ENCODE measurements at regions not wholly inside any gene's neighbourhood (a gene's known extent, or its start where the extent isn't known, plus 50 kb on each side); places are given as distances from the start of the nearest gene placed in this dataset.

DNA sequence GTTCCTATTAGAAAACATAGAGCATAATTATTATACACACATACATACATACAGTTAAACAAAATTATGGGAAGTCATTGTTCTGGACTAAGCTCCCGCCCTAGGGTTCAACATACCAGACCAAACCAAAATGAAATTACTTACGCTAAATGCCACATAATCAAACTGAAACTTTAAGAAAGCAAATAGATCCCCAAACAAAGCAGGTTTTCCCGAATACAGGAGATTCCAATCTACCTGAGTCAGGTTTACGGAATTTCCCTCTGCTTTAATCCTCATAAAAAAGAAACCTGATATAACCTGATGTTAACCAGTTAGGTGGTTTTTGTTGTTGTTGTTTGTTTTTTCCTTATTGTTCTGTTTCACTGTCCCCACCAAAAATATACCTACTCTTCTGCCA is 1886.9 kb downstream of the NCAM2 start:
- no peaks in the 10 kb centered on the region; the same call in 1 of the 2 replicates for H3K9me3 ChIP-seq (ENCODE audit: control insufficient read depth, insufficient read depth, low read length)
- DNase-seq (ENCODE audit: low read depth, low spot score), result no peak
- no peaks in the 10 kb centered on the region for H3K36me3 ChIP-seq (ENCODE audit: control insufficient read depth, insufficient read depth, low read length)
- WGBS (ENCODE audit: insufficient coverage, insufficient read length), result no CpG with 5 or more reads among the region's 4 CpGs
- H3K27ac ChIP-seq (ENCODE audit: low read length), result no peak overlapping the region
- H3K4me3 ChIP-seq (ENCODE audit: low read length), result no peak overlapping the region
- no peaks in the 10 kb centered on the region for H3K27me3 ChIP-seq (ENCODE audit: control insufficient read depth, insufficient read depth, low read length)
- no peaks in the 10 kb centered on the region for H3K4me1 ChIP-seq (ENCODE audit: control insufficient read depth, insufficient read depth, low read length)

DNA sequence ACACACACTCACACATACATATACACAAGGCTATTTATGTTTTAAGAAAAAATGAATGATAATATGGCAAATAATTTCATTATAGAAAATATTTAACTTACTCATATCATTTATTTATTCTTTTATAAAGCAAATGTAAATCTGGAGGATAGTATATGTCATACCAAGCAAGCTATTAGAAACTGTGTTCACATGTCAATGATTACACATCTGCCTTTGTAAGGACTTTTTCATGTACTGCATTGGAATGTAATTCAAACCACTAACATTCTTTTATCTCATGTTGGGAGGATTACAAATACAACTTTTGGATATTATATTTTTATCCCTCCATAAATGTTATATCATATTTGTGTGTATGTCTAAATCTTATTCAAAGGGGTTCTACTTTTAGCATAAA is 1887.4 kb downstream of the NCAM2 start:
- no peak overlapping the region for H3K4me3 ChIP-seq (ENCODE audit: low read length)
- no peak overlapping the region for H3K27ac ChIP-seq (ENCODE audit: low read length)
- H3K4me1 ChIP-seq (ENCODE audit: control insufficient read depth, insufficient read depth, low read length), result no peaks in the 10 kb centered on the region
- no peaks in the 10 kb centered on the region for H3K36me3 ChIP-seq (ENCODE audit: control insufficient read depth, insufficient read depth, low read length)
- no peaks in the 10 kb centered on the region for H3K27me3 ChIP-seq (ENCODE audit: control insufficient read depth, insufficient read depth, low read length)
- H3K9me3 ChIP-seq (ENCODE audit: control insufficient read depth, insufficient read depth, low read length), result no peaks in the 10 kb centered on the region; the same call in 1 of the 2 replicates
- DNase-seq (ENCODE audit: low read depth, low spot score), result no peak

DNA sequence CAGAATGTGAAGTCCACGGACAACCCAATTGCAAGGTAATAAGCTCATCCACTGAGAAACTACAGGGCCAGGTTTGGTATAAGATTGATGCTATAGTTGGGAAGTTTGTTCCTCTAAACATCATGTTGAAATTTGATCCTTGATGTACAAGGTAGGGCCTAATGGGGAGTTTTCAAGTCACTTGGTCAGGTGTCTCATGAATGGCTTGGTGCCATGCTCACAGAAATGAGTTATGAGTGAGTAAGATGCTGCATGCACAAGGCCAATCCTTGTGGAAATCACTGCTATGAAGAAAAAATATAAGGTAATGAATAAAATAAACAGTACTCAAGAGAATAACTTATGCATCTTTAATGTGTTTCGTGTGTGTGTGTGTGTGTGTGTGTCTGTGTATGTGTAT is 1891.2 kb downstream of the NCAM2 start:
- DNase-seq (ENCODE audit: low read depth, low spot score), result no peak
- H3K27me3 ChIP-seq (ENCODE audit: control insufficient read depth, insufficient read depth, low read length), result no peaks in the 10 kb centered on the region
- H3K36me3 ChIP-seq (ENCODE audit: control insufficient read depth, insufficient read depth, low read length), result no peaks in the 10 kb centered on the region
- no peaks in the 10 kb centered on the region for H3K4me1 ChIP-seq (ENCODE audit: control insufficient read depth, insufficient read depth, low read length)
- no peak overlapping the region for H3K27ac ChIP-seq (ENCODE audit: low read length)
- H3K9me3 ChIP-seq (ENCODE audit: control insufficient read depth, insufficient read depth, low read length), result no peaks in the 10 kb centered on the region; the same call in 1 of the 2 replicates
- no peak overlapping the region for H3K4me3 ChIP-seq (ENCODE audit: low read length)
- no CpG with 5 or more reads among the region's 2 CpGs for WGBS (ENCODE audit: insufficient coverage, insufficient read length)

DNA sequence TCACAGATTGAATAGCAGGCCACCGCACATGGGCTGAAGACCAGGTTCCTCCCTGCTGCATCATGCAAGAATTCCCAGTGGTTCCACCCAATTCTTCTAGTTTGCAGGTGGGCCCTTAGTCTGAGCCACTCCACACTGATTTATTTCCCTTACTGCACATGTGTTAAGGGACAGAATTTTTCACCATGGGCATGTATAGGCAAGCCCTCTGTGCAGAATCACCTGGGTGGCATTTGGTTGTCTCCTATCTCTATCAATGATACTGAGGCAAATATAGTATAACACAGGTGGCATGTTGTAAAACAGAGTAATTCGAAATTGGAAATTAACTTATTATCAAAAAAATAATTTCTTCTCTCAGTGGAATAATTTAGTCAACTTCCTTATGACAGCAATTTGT is 1892.4 kb downstream of the NCAM2 start:
- Histone ChIP-seq H3K4me1 (ENCODE audit: control insufficient read depth, insufficient read depth, low read length) (no peaks in the 10 kb centered on the region), H3K9me3 (ENCODE audit: control insufficient read depth, insufficient read depth, low read length) (no peaks in the 10 kb centered on the region; the same call in 1 of the 2 replicates), H3K36me3 (ENCODE audit: control insufficient read depth, insufficient read depth, low read length) (no peaks in the 10 kb centered on the region), H3K27me3 (ENCODE audit: control insufficient read depth, insufficient read depth, low read length) (no peaks in the 10 kb centered on the region), H3K27ac (ENCODE audit: low read length) (no peak overlapping the region), H3K4me3 (ENCODE audit: low read length) (no peak overlapping the region)
- DNase-seq (ENCODE audit: low read depth, low spot score), result no peak
- WGBS (ENCODE audit: insufficient coverage, insufficient read length), result no CpG with 5 or more reads among the region's 2 CpGs

DNA sequence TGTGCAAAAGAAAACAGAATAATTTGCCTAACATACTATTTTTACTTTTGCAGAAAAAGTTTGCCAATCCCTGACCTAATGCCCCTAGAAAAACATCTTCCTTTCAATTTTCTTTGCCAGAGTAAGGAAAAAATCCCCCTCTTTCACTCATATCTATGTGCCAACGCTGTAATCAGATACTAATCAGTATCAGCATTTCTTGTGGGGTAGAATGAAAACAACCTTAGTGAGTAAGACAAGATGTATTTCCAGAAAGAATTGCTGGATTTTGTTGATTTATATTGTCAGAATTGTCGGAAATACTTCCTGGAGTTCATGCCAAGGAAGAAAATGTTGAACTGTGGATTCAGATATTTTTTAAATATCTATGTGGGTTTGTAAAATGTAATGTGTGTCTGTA is 1893.8 kb downstream of the NCAM2 start:
- H3K36me3 ChIP-seq (ENCODE audit: control insufficient read depth, insufficient read depth, low read length), result no peaks in the 10 kb centered on the region
- H3K4me3 ChIP-seq (ENCODE audit: low read length), result no peak overlapping the region
- no peaks in the 10 kb centered on the region for H3K4me1 ChIP-seq (ENCODE audit: control insufficient read depth, insufficient read depth, low read length)
- no CpG with 5 or more reads among the region's 2 CpGs for WGBS (ENCODE audit: insufficient coverage, insufficient read length)
- no peaks in the 10 kb centered on the region; the same call in 1 of the 2 replicates for H3K9me3 ChIP-seq (ENCODE audit: control insufficient read depth, insufficient read depth, low read length)
- H3K27me3 ChIP-seq (ENCODE audit: control insufficient read depth, insufficient read depth, low read length), result no peaks in the 10 kb centered on the region
- no peak overlapping the region for H3K27ac ChIP-seq (ENCODE audit: low read length)
- no peak for DNase-seq (ENCODE audit: low read depth, low spot score)

DNA sequence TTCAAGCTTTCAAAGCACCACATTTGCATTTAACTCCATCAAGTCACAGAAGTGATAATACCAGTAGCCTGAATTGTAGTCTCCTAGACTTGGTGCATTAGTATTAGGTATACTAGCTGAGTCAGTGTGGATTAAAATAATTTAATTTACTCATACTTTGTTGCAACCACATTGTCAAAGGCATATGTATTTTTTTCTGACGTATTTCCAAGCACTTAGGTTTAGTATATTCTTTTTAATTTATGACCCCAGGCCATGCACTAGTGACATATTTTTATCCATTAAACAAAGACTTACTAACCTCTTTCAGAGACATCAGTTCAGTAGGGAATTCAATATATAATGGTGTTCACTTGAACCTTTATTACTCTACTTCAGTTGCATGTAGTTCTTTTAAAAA is 1894.5 kb downstream of the NCAM2 start:
- Histone ChIP-seq H3K9me3 (ENCODE audit: control insufficient read depth, insufficient read depth, low read length) (no peaks in the 10 kb centered on the region; the same call in 1 of the 2 replicates), H3K4me3 (ENCODE audit: low read length) (no peak overlapping the region), H3K27me3 (ENCODE audit: control insufficient read depth, insufficient read depth, low read length) (no peaks in the 10 kb centered on the region), H3K4me1 (ENCODE audit: control insufficient read depth, insufficient read depth, low read length) (no peaks in the 10 kb centered on the region), H3K36me3 (ENCODE audit: control insufficient read depth, insufficient read depth, low read length) (no peaks in the 10 kb centered on the region), H3K27ac (ENCODE audit: low read length) (no peak overlapping the region)
- WGBS (ENCODE audit: insufficient coverage, insufficient read length), result no CpG with 5 or more reads among the region's 1 CpG
- DNase-seq (ENCODE audit: low read depth, low spot score), result no peak

DNA sequence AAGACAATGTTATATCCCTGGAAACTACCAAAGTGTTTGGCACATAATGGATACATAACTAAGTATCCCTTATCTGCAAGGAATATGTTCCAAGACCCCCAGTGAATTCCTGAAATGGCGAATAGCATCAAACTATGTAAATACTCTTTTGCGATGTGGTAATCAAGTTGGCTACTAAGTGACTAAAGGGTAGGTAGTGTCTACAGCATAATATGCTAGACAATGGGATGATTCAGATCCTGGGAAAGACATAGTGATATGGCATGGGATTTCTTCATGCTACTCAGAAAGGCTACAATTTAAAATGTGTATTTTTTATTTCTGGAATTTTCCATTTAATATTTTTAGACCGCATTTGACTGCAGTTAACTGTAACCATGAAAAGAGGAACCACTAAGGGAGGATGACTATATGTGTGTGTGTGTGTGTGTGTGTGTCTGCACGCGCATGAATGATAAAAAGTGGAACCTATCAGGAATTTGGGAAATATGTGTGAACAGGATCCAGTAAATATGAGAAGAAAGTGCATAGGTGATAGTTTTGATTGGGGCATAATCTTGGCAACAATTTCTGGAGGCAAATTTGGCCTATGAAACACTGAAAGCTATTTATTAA is 1899.9 kb downstream of the NCAM2 start:
- Histone ChIP-seq H3K27ac (ENCODE audit: low read length) (no peak overlapping the region), H3K27me3 (ENCODE audit: control insufficient read depth, insufficient read depth, low read length) (no peaks in the 10 kb centered on the region), H3K9me3 (ENCODE audit: control insufficient read depth, insufficient read depth, low read length) (no peaks in the 10 kb centered on the region), H3K4me3 (ENCODE audit: low read length) (no peak overlapping the region), H3K36me3 (ENCODE audit: control insufficient read depth, insufficient read depth, low read length) (no peaks in the 10 kb centered on the region), H3K4me1 (ENCODE audit: control insufficient read depth, insufficient read depth, low read length) (no peaks in the 10 kb centered on the region)
- WGBS (ENCODE audit: insufficient coverage, insufficient read length), result no CpG with 5 or more reads among the region's 5 CpGs
- no peak for DNase-seq (ENCODE audit: low read depth, low spot score)

DNA sequence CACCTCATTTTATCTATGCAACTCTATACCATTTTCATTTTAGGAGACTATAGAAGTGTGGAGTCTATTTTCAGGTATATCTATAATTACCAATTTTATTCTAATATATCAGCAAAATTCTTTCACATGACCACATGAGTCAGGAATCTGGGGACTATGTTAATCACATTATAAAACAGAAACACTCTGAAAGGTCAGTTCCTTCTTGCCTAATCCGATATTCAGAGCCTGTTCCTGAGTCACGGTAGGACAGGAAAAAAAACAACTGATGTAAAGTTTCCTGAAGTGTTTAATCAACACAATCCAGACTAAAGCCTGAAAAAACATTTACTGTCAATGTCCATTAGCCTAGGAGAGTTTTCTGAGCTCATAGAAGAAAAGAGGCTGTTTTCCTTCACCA is 1902.3 kb downstream of the NCAM2 start:
- H3K27ac ChIP-seq (ENCODE audit: low read length), result no peak overlapping the region
- H3K36me3 ChIP-seq (ENCODE audit: control insufficient read depth, insufficient read depth, low read length), result no peaks in the 10 kb centered on the region
- no peaks in the 10 kb centered on the region for H3K4me1 ChIP-seq (ENCODE audit: control insufficient read depth, insufficient read depth, low read length)
- no CpG with 5 or more reads among the region's 2 CpGs for WGBS (ENCODE audit: insufficient coverage, insufficient read length)
- DNase-seq (ENCODE audit: low read depth, low spot score), result no peak
- H3K27me3 ChIP-seq (ENCODE audit: control insufficient read depth, insufficient read depth, low read length), result no peaks in the 10 kb centered on the region
- H3K4me3 ChIP-seq (ENCODE audit: low read length), result no peak overlapping the region
- H3K9me3 ChIP-seq (ENCODE audit: control insufficient read depth, insufficient read depth, low read length), result no peaks in the 10 kb centered on the region

DNA sequence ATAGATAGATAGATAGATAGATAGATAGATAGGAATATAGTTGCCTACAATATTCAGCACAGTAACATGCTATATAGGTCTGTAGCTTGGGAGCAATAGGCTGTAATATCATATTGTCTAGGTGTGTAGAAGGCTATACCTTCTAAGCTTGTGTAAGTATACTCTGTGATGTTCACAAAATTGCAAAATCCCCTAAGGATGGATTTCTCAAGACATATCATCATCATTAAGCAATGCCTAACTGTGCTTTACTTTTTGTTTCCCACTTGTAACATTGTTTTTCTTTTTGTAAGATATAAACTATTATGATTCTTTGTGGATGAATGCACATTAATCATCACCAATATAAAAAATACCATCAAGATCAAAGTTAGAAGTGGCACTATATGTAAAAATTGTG is 1905.6 kb downstream of the NCAM2 start:
- H3K4me1 ChIP-seq (ENCODE audit: control insufficient read depth, insufficient read depth, low read length), result no peaks in the 10 kb centered on the region
- H3K27me3 ChIP-seq (ENCODE audit: control insufficient read depth, insufficient read depth, low read length), result no peaks in the 10 kb centered on the region
- no peaks in the 10 kb centered on the region for H3K9me3 ChIP-seq (ENCODE audit: control insufficient read depth, insufficient read depth, low read length)
- H3K27ac ChIP-seq (ENCODE audit: low read length), result no peak overlapping the region
- H3K36me3 ChIP-seq (ENCODE audit: control insufficient read depth, insufficient read depth, low read length), result no peaks in the 10 kb centered on the region
- no peak for DNase-seq (ENCODE audit: low read depth, low spot score)
- H3K4me3 ChIP-seq (ENCODE audit: low read length), result no peak overlapping the region

DNA sequence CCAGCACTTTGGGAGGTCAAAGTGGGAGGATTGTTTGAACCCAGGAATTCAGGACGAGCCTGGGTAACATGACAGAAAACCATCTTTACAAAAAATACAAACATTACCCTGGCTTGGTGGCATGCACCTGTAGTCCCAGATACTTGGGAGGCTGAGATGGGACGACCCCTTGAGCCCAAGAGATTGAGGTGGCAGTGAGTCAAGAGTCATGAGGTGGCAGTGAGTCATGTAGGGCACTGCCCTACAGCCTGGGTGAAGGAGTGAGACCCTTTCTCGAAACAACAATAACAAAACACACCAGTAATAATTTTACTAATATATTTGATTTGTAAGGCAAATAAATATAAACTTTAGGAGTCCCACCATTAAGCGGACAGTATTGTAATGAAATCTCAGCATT is 1906.2 kb downstream of the NCAM2 start:
- Histone ChIP-seq H3K27ac (ENCODE audit: low read length) (no peak overlapping the region), H3K36me3 (ENCODE audit: control insufficient read depth, insufficient read depth, low read length) (no peaks in the 10 kb centered on the region), H3K4me1 (ENCODE audit: control insufficient read depth, insufficient read depth, low read length) (no peaks in the 10 kb centered on the region), H3K27me3 (ENCODE audit: control insufficient read depth, insufficient read depth, low read length) (no peaks in the 10 kb centered on the region), H3K9me3 (ENCODE audit: control insufficient read depth, insufficient read depth, low read length) (no peaks in the 10 kb centered on the region), H3K4me3 (ENCODE audit: low read length) (no peak overlapping the region)
- WGBS (ENCODE audit: insufficient coverage, insufficient read length), result no CpG with 5 or more reads among the region's 4 CpGs
- no peak for DNase-seq (ENCODE audit: low read depth, low spot score)

DNA sequence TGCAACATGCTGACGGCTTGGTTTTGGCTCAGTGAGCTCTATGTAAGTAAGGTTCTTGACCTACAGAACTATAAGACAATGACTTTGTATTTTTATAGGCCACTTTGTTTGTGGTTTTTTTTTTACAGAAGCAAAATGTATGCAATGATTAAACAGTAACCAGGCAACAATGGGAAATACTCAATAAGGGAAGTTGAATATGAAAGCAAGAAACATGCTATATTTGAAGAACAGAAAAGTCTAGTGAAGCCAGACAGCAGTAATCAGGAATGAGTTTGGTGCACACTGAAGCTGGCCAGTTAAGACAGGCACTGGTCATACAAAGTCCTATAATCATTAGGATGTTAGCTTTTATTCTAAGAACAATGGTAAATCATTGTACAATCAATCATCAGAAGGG is 1926.8 kb downstream of the NCAM2 start:
- Histone ChIP-seq H3K27me3 (ENCODE audit: control insufficient read depth, insufficient read depth, low read length) (no peaks in the 10 kb centered on the region), H3K4me3 (ENCODE audit: low read length) (no peak overlapping the region), H3K4me1 (ENCODE audit: control insufficient read depth, insufficient read depth, low read length) (no peaks in the 10 kb centered on the region), H3K36me3 (ENCODE audit: control insufficient read depth, insufficient read depth, low read length) (no peaks in the 10 kb centered on the region), H3K27ac (ENCODE audit: low read length) (no peak overlapping the region), H3K9me3 (ENCODE audit: control insufficient read depth, insufficient read depth, low read length) (no peaks in the 10 kb centered on the region; the same call in 1 of the 2 replicates)
- no peak for DNase-seq (ENCODE audit: low read depth, low spot score)
- WGBS (ENCODE audit: insufficient coverage, insufficient read length), result no CpG with 5 or more reads among the region's 1 CpG

All from iPS DF 6.9 (cell line).